Prostate gland (tissue), 2 donors: ENCODE measurements at regions not wholly inside any gene's neighbourhood (a gene's known extent, or its start where the extent isn't known, plus 50 kb on each side); places are given as distances from the start of the nearest gene placed in this dataset.

Experiments used
- POLR2A ChIP-seq: fragments of 450-650 bp; IDR thresholded peaks from one replicate; pipeline ENCODE4 v1.6.1; 2016; ENCODE audit warnings: antibody characterized with exemption, mild to moderate bottlenecking
- TF ChIP-seq, protein P1 (sequence below), 4 experiments: fragments of 200-600 bp in 2 of 4; fragments of 450-650 bp in 2 of 4; sonication (generic) in 2 of 4; IDR thresholded peaks; 1 replicate in 3 of 4; 2 replicates in 1 of 4; pipeline ENCODE4 v1.5.1; 2016 to 2019; ENCODE audit warnings: antibody characterized with exemption in 4 of 4, mild to moderate bottlenecking in 2 of 4, moderate library complexity in 2 of 4

DNA sequence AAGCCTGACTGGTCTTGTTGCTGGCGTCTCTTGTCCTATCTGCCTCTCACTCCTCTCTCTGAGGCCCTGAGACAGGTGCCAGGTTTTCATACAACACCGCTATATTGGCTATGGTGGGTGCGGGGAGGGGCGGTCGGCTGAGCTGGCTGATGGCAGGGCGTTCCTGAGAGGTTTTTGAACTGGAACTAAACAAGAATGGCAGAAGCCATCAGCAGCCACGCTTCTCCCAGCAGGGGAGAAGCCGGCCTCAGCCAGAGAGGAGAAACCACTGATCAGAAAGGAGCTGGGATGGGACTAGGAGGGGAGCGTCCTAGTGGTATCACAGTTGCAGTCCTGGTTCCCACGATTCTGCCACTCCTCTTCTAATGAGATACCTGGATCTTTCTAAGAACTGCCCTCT, 89.9 kb upstream of the PRR23E start:
- TF ChIP-seq, protein P1, sequence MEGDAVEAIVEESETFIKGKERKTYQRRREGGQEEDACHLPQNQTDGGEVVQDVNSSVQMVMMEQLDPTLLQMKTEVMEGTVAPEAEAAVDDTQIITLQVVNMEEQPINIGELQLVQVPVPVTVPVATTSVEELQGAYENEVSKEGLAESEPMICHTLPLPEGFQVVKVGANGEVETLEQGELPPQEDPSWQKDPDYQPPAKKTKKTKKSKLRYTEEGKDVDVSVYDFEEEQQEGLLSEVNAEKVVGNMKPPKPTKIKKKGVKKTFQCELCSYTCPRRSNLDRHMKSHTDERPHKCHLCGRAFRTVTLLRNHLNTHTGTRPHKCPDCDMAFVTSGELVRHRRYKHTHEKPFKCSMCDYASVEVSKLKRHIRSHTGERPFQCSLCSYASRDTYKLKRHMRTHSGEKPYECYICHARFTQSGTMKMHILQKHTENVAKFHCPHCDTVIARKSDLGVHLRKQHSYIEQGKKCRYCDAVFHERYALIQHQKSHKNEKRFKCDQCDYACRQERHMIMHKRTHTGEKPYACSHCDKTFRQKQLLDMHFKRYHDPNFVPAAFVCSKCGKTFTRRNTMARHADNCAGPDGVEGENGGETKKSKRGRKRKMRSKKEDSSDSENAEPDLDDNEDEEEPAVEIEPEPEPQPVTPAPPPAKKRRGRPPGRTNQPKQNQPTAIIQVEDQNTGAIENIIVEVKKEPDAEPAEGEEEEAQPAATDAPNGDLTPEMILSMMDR (IDR thresholded peaks at IDR 0.05), result no peak
- TF ChIP-seq POLR2A, result no peak
